Right lobe of liver (tissue), 6 donors: ENCODE measurements at regions not wholly inside any gene's neighbourhood (a gene's known extent, or its start where the extent isn't known, plus 50 kb on each side); places are given as distances from the start of the nearest gene placed in this dataset.
A peak's percentile ranks its signal among the peaks of the same experiment; 100 is the strongest.

Source experiments
- ATAC-seq, 4 donors: fragments of 200-7000 bp; cut with Tn5 transposase; one replicate each; pipeline ENCODE4 v1.9.1; 2020; ENCODE audit warnings: mild to moderate bottlenecking in 4 of 4, moderate library complexity in 4 of 4
- DNase-seq, 3 donors: peaks; one replicate each; pipeline ENCODE4 v3.0.0-alpha.2; 2020
- H3K27ac ChIP-seq, 3 donors: fragments of 200-600 bp; one replicate each; pipeline ENCODE4 v1.8.0; 2022
- H3K27me3 ChIP-seq, 2 donors: fragments of 200-600 bp; one replicate each; pipeline ENCODE4 v1.8.0; 2022
- H3K36me3 ChIP-seq, 4 donors: fragments of 200-600 bp; sonication (generic) in 1 of 4; one replicate each; pipeline versions ENCODE4 v1.5.1 to v1.8.0; 2017 to 2022; ENCODE audit warnings: control low read depth in 1 of 4
- H3K4me1 ChIP-seq, 4 donors: fragments of 200-600 bp; sonication (generic) in 1 of 4; one replicate each; pipeline versions ENCODE4 v1.5.1 to v1.8.0; 2017 to 2022; ENCODE audit warnings: control low read depth in 1 of 4
- H3K4me3 ChIP-seq, 3 donors: fragments of 200-600 bp; one replicate each; pipeline ENCODE4 v1.8.0; 2022
- H3K9me3 ChIP-seq, 4 donors: fragments of 200-600 bp; sonication (generic) in 1 of 4; one replicate each; pipeline versions ENCODE4 v1.5.1 to v1.8.0; 2017 to 2022; ENCODE audit warnings: control low read depth in 1 of 4
- CTCF ChIP-seq, 4 donors: fragments of 200-600 bp in 3 of 4; fragments of 450-650 bp in 1 of 4; IDR thresholded peaks; one replicate each; pipeline versions ENCODE4 v1.5.1 to v1.8.0; 2016 to 2022; ENCODE audit warnings: antibody characterized with exemption in 4 of 4, mild to moderate bottlenecking in 2 of 4
- POLR2A ChIP-seq: fragments of 450-650 bp; IDR thresholded peaks from one replicate; pipeline ENCODE4 v1.6.1; 2017; ENCODE audit warnings: antibody characterized with exemption, mild to moderate bottlenecking
- WGBS: methylation state at CpG from one replicate; pipeline ENCODE4 v1.1.6; 2018; ENCODE audit warnings: low coverage, low lambda C conversion rate; ENCODE audit not compliant: insufficient coverage; ENCODE audit errors: missing lambda C conversion rate; 5-methylcytosine and 5-hydroxymethylcytosine counted together
- intact Hi-C, 2 donors: fragments of 100-400 bp; cut with DNase I; formaldehyde crosslinking; loops; one replicate each; pipeline versions ENCODE4 v1.11.2 to v1.14.1; 2022
- donor health status: DM: no; HTN: yes; CAD: no.
- donor health status: DM: no; HTN: no; CAD: no.
- donor health status: DM: no; HTN: no; CAD: no.
- donor health status: DM: no; HTN: yes; CAD: no.
- donor health status: DM: no; HTN: yes; CAD: no.

GRCh38 chr20:20972490-20972889, 133.7 kb downstream of the LINC00237 start:
- H3K27ac ChIP-seq = no peak overlapping the region
- peaks cover 0 to under 1% of the 10 kb centered on the region in 2 donors for H3K27me3 ChIP-seq
- intact Hi-C loops = no loop called here
- DNase-seq (no peak), ATAC-seq (no peak)
- no peaks in the 10 kb centered on the region for H3K36me3 ChIP-seq
- 67% methylated on average over 1 of the region's 1 CpG for WGBS
- no peaks in the 10 kb centered on the region for H3K9me3 ChIP-seq
- no peak overlapping the region for H3K4me3 ChIP-seq
- no peaks in the 10 kb centered on the region for H3K4me1 ChIP-seq
- no peak for TF ChIP-seq POLR2A
- TF ChIP-seq CTCF (IDR thresholded peaks at IDR 0.05) = no peak

- H3K36me3 ChIP-seq = no peaks in the 10 kb centered on the region
- no peaks in the 10 kb centered on the region for H3K4me1 ChIP-seq
- DNase-seq (no peak), ATAC-seq (peak in 1 of 4 donors; percentile 54)
- H3K27ac ChIP-seq = no peak overlapping the region
- intact Hi-C loops = no loop called here
- H3K27me3 ChIP-seq = peaks cover 0 to 7% of the 10 kb centered on the region in 2 donors
- H3K9me3 ChIP-seq = no peaks in the 10 kb centered on the region
- no peak overlapping the region for H3K4me3 ChIP-seq
- WGBS = 32% methylated on average over 6 of the region's 6 CpGs
- TF ChIP-seq POLR2A (no peak), CTCF (IDR thresholded peaks at IDR 0.05) (no peak)
Observed at GRCh38 chr20:20971810-20972209, 134.3 kb downstream of the LINC00237 start.

GRCh38 chr20:20970841-20971240, 135.3 kb downstream of the LINC00237 start:
- H3K27me3 ChIP-seq = peaks cover 0 to 9% of the 10 kb centered on the region in 2 donors
- WGBS = 44% methylated on average over 3 of the region's 3 CpGs
- no peak overlapping the region for H3K4me3 ChIP-seq
- TF ChIP-seq POLR2A (no peak), CTCF (IDR thresholded peaks at IDR 0.05) (no peak)
- no peaks in the 10 kb centered on the region for H3K36me3 ChIP-seq
- intact Hi-C loops = no loop called here
- H3K27ac ChIP-seq = no peak overlapping the region
- H3K4me1 ChIP-seq = no peaks in the 10 kb centered on the region
- ATAC-seq (no peak), DNase-seq (no peak)
- H3K9me3 ChIP-seq = no peaks in the 10 kb centered on the region

- intact Hi-C loops = no loop called here
- DNase-seq (no peak), ATAC-seq (no peak)
- H3K4me1 ChIP-seq = no peaks in the 10 kb centered on the region
- H3K27ac ChIP-seq = no peak overlapping the region
- peaks cover 0 to 9% of the 10 kb centered on the region in 2 donors for H3K27me3 ChIP-seq
- WGBS = 34% methylated on average over 13 of the region's 13 CpGs
- TF ChIP-seq CTCF (IDR thresholded peaks at IDR 0.05) (no peak), POLR2A (no peak)
- no peaks in the 10 kb centered on the region for H3K36me3 ChIP-seq
- H3K4me3 ChIP-seq = no peak overlapping the region
- no peaks in the 10 kb centered on the region for H3K9me3 ChIP-seq
Observed at GRCh38 chr20:20969701-20970280, 136.4 kb downstream of the LINC00237 start.
